LNCaP clone FGC (cell line): ENCODE measurements at regions not wholly inside any gene's neighbourhood (a gene's known extent, or its start where the extent isn't known, plus 50 kb on each side); places are given as distances from the start of the nearest gene placed in this dataset.

ENCODE experiments used
- DNase-seq: peaks from one replicate; pipeline ENCODE4 v3.0.0-alpha.2; 2011; ENCODE audit warnings: low read depth
- H3K4me3 ChIP-seq: 2 replicates; pipeline ENCODE4 v1.5.1; 2011; ENCODE audit warnings: mild to moderate bottlenecking, low read depth, low read length, control low read depth
- TF ChIP-seq, protein P1 (sequence below): IDR thresholded peaks from 2 replicates; pipeline ENCODE4 v1.5.1; 2012; ENCODE audit warnings: mild to moderate bottlenecking; ENCODE audit not compliant: control insufficient read depth, insufficient read depth; ENCODE audit errors: extremely low read depth

DNA sequence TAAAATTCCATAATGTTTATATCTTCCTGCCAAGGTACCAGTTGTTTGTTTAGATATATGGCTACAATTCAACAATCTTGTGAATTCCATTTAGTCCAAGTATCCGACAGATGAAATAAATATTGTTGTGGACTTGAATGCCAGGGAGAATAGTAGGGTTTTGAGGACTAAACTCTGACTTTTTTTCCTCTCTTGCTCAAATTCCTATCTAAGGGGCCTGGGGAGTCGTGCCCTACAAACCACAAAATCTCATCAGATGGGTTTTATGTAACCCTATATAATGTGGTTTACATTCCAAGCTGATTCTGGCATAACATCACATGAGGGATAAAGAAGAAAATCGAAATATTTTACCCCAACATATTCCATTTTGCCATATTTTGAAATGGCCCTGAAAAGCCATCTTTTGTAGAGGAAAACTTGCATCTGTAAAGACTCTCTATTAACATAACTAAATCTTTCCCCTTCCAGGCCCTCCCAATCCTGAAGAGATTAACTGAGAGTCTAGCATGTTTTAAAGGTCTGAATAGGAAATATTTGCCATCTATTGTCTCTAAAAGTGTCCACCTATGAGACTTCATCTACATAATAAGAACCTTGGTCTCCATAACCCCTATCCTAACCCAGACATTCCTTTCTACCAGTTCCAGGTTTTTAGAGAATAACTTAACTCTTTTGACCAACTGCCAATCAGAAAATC lies 184.7 kb upstream of the KITLG start:
- no peak for DNase-seq
- TF ChIP-seq, protein P1, sequence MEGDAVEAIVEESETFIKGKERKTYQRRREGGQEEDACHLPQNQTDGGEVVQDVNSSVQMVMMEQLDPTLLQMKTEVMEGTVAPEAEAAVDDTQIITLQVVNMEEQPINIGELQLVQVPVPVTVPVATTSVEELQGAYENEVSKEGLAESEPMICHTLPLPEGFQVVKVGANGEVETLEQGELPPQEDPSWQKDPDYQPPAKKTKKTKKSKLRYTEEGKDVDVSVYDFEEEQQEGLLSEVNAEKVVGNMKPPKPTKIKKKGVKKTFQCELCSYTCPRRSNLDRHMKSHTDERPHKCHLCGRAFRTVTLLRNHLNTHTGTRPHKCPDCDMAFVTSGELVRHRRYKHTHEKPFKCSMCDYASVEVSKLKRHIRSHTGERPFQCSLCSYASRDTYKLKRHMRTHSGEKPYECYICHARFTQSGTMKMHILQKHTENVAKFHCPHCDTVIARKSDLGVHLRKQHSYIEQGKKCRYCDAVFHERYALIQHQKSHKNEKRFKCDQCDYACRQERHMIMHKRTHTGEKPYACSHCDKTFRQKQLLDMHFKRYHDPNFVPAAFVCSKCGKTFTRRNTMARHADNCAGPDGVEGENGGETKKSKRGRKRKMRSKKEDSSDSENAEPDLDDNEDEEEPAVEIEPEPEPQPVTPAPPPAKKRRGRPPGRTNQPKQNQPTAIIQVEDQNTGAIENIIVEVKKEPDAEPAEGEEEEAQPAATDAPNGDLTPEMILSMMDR, result no peak

GRCh38 chr12:88763536-88764100 lies 183.3 kb upstream of the KITLG start:
- DNase-seq, result no peak
- H3K4me3 ChIP-seq, result no peak overlapping the region
- TF ChIP-seq, protein P1, result no peak

More for the DNA sequence above, 184.7 kb upstream of the KITLG start:
- no peak overlapping the region for H3K4me3 ChIP-seq

GRCh38 chr12:88758176-88758575 lies 177.9 kb upstream of the KITLG start:
- H3K4me3 ChIP-seq, result no peak overlapping the region
- no peak for DNase-seq
- TF ChIP-seq, protein P1, result no peak

DNA sequence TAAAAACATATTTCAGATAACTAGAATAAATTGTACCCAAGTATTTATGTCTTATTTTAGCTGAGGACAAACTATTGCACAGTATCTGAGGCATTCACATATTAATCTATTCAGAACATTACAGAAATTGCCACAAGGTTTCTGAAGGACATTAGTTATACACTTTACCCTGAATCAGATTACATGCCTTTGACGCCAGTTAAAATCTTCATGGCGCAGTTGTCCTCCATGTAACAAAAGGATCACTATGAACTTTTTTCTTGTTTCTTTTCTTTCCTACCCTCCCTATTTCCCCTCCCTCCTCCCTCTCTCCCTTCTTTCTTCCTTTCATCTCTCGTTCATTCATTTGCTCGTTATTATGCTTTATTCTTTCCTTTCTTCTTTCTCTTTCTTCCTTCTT lies 176.6 kb upstream of the KITLG start:
- no peak overlapping the region for H3K4me3 ChIP-seq
- no peak for DNase-seq
- TF ChIP-seq, protein P1, result no peak

- TF ChIP-seq, protein P1, result no peak
- H3K4me3 ChIP-seq, result no peak overlapping the region
- DNase-seq, result no peak
Observed at GRCh38 chr12:88756153-88756552, 175.9 kb upstream of the KITLG start.

DNA sequence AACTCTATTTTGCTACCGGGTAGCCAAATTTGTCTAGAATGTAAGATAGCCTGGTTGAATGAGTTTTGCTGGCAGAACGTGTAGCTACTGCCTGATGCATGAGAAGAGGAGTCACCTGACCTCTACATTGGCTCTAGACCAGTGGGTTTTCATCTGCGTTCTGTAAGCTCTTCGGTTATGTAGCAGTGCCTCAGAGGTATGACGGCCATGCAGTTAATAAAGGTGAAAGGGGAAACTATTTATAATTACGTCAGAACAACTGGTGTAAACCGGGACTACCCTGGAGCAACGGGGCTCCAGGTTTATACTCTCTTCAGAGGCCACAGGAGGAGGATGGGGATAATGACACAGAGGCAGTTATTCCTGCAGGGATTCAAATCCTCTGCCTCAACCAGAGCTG lies 173.4 kb upstream of the KITLG start:
- TF ChIP-seq, protein P1, result no peak

DNA sequence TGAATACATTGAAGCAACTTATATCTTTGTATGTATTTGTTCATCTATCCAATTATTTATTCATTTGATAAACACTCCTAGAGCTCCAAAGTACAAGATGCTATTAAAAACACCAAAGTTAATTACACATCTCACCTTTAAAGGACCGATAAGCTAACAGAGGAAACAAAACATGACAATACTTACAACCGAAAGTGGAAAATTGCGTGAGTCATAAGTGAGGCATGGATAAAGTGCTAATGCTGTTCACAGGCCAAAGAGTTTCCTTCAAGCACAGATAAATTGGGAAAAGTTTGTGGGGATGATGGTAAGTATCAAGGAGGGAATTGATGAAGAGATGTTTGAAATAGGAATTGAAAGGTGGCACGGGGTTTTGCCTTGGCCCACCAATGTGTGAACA lies 172.8 kb upstream of the KITLG start:
- TF ChIP-seq, protein P1, result no peak
- no peak for DNase-seq
- no peak overlapping the region for H3K4me3 ChIP-seq

More for the DNA sequence above, 173.4 kb upstream of the KITLG start:
- no peak for DNase-seq
- no peak overlapping the region for H3K4me3 ChIP-seq
